ENCODE measurements at regions not wholly inside any gene's neighbourhood (a gene's known extent, or its start where the extent isn't known, plus 50 kb on each side); places are given as distances from the start of the nearest gene placed in this dataset.

GRCh38 chrX:45515262-45516215 lies 314.9 kb upstream of the DIPK2B start:
- Histone ChIP-seq H3K27me3 (ENCODE audit: insufficient read depth, low read length) (no peaks in the 10 kb centered on the region), H3K4ac (ENCODE audit: low read depth, low read length) (no peak overlapping the region), H3K23me2 (ENCODE audit: insufficient read length, low read depth, low read length, poor library complexity, severe bottlenecking) (no peaks in the 10 kb centered on the region), H4K91ac (ENCODE audit: insufficient read length, low read depth, low read length) (no peak overlapping the region), H3K9me3 (ENCODE audit: control insufficient read depth, low read depth, low read length) (no peaks in the 10 kb centered on the region), H2BK120ac (ENCODE audit: low read depth, low read length, poor library complexity, severe bottlenecking) (no peak overlapping the region), H2BK15ac (ENCODE audit: low read depth, low read length) (no peak overlapping the region), H3T11ph (ENCODE audit: low read length) (no peak overlapping the region), H2BK20ac (ENCODE audit: low read depth, low read length, poor library complexity, severe bottlenecking) (no peak overlapping the region), H2BK5ac (ENCODE audit: insufficient read length, low read length) (no peak overlapping the region), H3K4me1 (ENCODE audit: insufficient read depth, low read length) (peaks cover 2% of the 10 kb centered on the region; the same call in 1 of the 2 replicates), H4K20me1 (ENCODE audit: control insufficient read depth, insufficient read depth, insufficient read length) (no peaks in the 10 kb centered on the region), H4K5ac (ENCODE audit: insufficient read length, low read depth, low read length) (no peak overlapping the region), H3K14ac (ENCODE audit: insufficient read depth, low read length) (no peak overlapping the region), H3K9ac (ENCODE audit: extremely low read depth, insufficient read length, low read length) (no peak overlapping the region), H3K79me1 (ENCODE audit: insufficient read depth, low read depth, low read length, poor library complexity, severe bottlenecking) (no peaks in the 10 kb centered on the region), H3K27ac (ENCODE audit: insufficient read length, low read depth, low read length) (no peak overlapping the region), H2BK12ac (ENCODE audit: insufficient read length, low read depth, low read length) (no peak overlapping the region), H3K56ac (ENCODE audit: insufficient read length, low read depth, low read length) (no peak overlapping the region), H4K8ac (replicated peaks; ENCODE audit: insufficient read length, low read depth, low read length) (no peak overlapping the region), H2AK5ac (ENCODE audit: insufficient read length, low read length) (no peak overlapping the region), H3K18ac (ENCODE audit: insufficient read length, low read depth, low read length) (no peak overlapping the region), H2AFZ (ENCODE audit: low read length) (no peak overlapping the region), H3K4me2 (ENCODE audit: insufficient read depth, insufficient read length, low read length) (no peak overlapping the region), H3K79me2 (ENCODE audit: insufficient read depth, low read length) (no peaks in the 10 kb centered on the region), H3K23ac (ENCODE audit: insufficient read length, low read depth, low read length) (no peak overlapping the region)
- Mint-ChIP-seq H3K36me3 (ENCODE audit: insufficient read depth in 1 of 3, low read depth in 3 of 3) (no peaks in the 10 kb centered on the region; a peak in 2 of 7 replicates), H3K27ac (no peak overlapping the region), H3K27me3 (ENCODE audit: low read depth) (peaks cover 2% of the 10 kb centered on the region; the same call in 1 of the 2 replicates), H3K9me3 (peaks cover 68 to 74% of the 10 kb centered on the region in 2 experiments), H3K4me1 (peaks cover 12% of the 10 kb centered on the region in 2 experiments), H3K4me3 (no peak overlapping the region)
- TF ChIP-seq, protein P1, sequence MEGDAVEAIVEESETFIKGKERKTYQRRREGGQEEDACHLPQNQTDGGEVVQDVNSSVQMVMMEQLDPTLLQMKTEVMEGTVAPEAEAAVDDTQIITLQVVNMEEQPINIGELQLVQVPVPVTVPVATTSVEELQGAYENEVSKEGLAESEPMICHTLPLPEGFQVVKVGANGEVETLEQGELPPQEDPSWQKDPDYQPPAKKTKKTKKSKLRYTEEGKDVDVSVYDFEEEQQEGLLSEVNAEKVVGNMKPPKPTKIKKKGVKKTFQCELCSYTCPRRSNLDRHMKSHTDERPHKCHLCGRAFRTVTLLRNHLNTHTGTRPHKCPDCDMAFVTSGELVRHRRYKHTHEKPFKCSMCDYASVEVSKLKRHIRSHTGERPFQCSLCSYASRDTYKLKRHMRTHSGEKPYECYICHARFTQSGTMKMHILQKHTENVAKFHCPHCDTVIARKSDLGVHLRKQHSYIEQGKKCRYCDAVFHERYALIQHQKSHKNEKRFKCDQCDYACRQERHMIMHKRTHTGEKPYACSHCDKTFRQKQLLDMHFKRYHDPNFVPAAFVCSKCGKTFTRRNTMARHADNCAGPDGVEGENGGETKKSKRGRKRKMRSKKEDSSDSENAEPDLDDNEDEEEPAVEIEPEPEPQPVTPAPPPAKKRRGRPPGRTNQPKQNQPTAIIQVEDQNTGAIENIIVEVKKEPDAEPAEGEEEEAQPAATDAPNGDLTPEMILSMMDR (conservative IDR thresholded peaks at IDR 0.05): peak; percentile 67
- no peak for DNase-seq
- no CpG with 5 or more reads among the region's 12 CpGs for WGBS (ENCODE audit: extremely low coverage, insufficient read length, low lambda C conversion rate)
